OCI-LY3 (cell line): ENCODE measurements at regions not wholly inside any gene's neighbourhood (a gene's known extent, or its start where the extent isn't known, plus 50 kb on each side); places are given as distances from the start of the nearest gene placed in this dataset.

Experiments used
- H2AFZ ChIP-seq: fragments of 200-600, 300-600 bp; shearing (Covaris generic); 2 replicates; pipeline ENCODE4 v1.6.0; 2014; ENCODE audit warnings: antibody characterized with exemption, low read depth, low read length
- H3K27ac ChIP-seq: fragments of 200-600, 300-600 bp; sonication (generic); 2 replicates; pipeline ENCODE4 v1.5.1; 2014; ENCODE audit warnings: mild to moderate bottlenecking, low read length, moderate library complexity, mixed read lengths
- H3K27me3 ChIP-seq: fragments of 200-600, 300-600 bp; sonication (generic); 2 replicates; pipeline ENCODE4 v1.6.1; 2014; ENCODE audit warnings: low read depth, low read length, mixed read lengths
- H3K36me3 ChIP-seq: fragments of 200-600, 300-600 bp; sonication (generic); replicated peaks from 2 replicates; pipeline ENCODE3; 2014; ENCODE audit warnings: low read depth, low read length, mixed read lengths
- H3K4me1 ChIP-seq: fragments of 300-600, 200-600 bp; sonication (generic); 2 replicates; pipeline ENCODE4 v1.6.1; 2014; ENCODE audit warnings: low read length, mixed read lengths
- H3K4me2 ChIP-seq: fragments of 200-600, 300-600 bp; sonication (generic); 2 replicates; pipeline ENCODE4 v1.6.1; 2014; ENCODE audit warnings: low read length, mixed read lengths
- H3K4me3 ChIP-seq: fragments of 300-600, 200-600 bp; sonication (generic); 2 replicates; pipeline ENCODE4 v1.5.1; 2014; ENCODE audit warnings: antibody characterized with exemption, mild to moderate bottlenecking, low read length, moderate library complexity
- H3K79me2 ChIP-seq: fragments of 300-600, 200-600 bp; shearing (Covaris generic); 2 replicates; pipeline ENCODE4 v1.6.1; 2014; ENCODE audit warnings: mild to moderate bottlenecking, low read length, mixed read lengths
- H3K9ac ChIP-seq: fragments of 300-600, 200-600 bp; shearing (Covaris generic); 2 replicates; pipeline ENCODE4 v1.6.0; 2014; ENCODE audit warnings: mild to moderate bottlenecking, low read length, moderate library complexity
- H3K9me3 ChIP-seq: fragments of 200-600, 300-600 bp; shearing (Covaris generic); 2 replicates; pipeline ENCODE4 v1.6.1; 2014; ENCODE audit warnings: low read length, mixed read lengths; ENCODE audit not compliant: insufficient read depth
- H4K20me1 ChIP-seq: fragments of 200-600, 300-600 bp; sonication (generic); 2 replicates; pipeline ENCODE4 v1.6.1; 2016; ENCODE audit warnings: low read length, mixed read lengths; ENCODE audit not compliant: insufficient read depth
- EZH2phosphoT487 ChIP-seq: fragments of 200-600 bp; shearing (Covaris generic); IDR thresholded peaks from 2 replicates; pipeline ENCODE4 v1.6.1; 2018; ENCODE audit warnings: antibody characterized with exemption, mixed run types, low read depth
- TF ChIP-seq, protein P1 (sequence below): fragments of 200-600, 300-600 bp; sonication (generic); IDR thresholded peaks from 2 replicates; pipeline ENCODE4 v1.5.1; 2014; ENCODE audit warnings: antibody characterized with exemption, low read length, low read depth

DNA sequence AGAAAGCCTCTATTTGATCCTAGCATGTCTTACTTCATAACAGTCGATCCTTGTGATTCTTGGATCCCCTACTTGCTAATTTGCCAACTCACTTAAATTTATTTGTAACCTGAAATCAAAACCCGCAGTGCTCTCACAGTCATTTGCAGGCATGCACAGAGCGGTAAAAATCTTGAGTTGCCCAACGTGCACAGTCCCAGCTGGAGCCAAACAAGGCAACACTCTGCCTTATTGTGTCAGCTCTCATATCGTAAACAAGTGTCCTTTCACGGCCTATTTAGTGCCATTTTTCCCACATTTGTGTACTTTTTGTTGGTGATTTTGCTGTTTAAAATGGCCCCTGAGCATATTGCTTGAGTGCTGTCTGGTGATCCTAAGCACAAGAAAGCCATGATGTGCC, 511.3 kb upstream of the WWC1 start:
- no peak overlapping the region for H3K4me2 ChIP-seq
- no peaks in the 10 kb centered on the region for H3K36me3 ChIP-seq
- no peaks in the 10 kb centered on the region for H3K27me3 ChIP-seq
- H3K4me1 ChIP-seq: no peaks in the 10 kb centered on the region
- TF ChIP-seq, protein P1, sequence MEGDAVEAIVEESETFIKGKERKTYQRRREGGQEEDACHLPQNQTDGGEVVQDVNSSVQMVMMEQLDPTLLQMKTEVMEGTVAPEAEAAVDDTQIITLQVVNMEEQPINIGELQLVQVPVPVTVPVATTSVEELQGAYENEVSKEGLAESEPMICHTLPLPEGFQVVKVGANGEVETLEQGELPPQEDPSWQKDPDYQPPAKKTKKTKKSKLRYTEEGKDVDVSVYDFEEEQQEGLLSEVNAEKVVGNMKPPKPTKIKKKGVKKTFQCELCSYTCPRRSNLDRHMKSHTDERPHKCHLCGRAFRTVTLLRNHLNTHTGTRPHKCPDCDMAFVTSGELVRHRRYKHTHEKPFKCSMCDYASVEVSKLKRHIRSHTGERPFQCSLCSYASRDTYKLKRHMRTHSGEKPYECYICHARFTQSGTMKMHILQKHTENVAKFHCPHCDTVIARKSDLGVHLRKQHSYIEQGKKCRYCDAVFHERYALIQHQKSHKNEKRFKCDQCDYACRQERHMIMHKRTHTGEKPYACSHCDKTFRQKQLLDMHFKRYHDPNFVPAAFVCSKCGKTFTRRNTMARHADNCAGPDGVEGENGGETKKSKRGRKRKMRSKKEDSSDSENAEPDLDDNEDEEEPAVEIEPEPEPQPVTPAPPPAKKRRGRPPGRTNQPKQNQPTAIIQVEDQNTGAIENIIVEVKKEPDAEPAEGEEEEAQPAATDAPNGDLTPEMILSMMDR: no peak
- no peak for TF ChIP-seq EZH2phosphoT487
- H3K9ac ChIP-seq: no peak overlapping the region
- H4K20me1 ChIP-seq: no peaks in the 10 kb centered on the region
- no peak overlapping the region for H3K27ac ChIP-seq
- H3K9me3 ChIP-seq: no peaks in the 10 kb centered on the region
- H2AFZ ChIP-seq: no peak overlapping the region
- H3K4me3 ChIP-seq: no peak overlapping the region
- H3K79me2 ChIP-seq: no peaks in the 10 kb centered on the region

DNA sequence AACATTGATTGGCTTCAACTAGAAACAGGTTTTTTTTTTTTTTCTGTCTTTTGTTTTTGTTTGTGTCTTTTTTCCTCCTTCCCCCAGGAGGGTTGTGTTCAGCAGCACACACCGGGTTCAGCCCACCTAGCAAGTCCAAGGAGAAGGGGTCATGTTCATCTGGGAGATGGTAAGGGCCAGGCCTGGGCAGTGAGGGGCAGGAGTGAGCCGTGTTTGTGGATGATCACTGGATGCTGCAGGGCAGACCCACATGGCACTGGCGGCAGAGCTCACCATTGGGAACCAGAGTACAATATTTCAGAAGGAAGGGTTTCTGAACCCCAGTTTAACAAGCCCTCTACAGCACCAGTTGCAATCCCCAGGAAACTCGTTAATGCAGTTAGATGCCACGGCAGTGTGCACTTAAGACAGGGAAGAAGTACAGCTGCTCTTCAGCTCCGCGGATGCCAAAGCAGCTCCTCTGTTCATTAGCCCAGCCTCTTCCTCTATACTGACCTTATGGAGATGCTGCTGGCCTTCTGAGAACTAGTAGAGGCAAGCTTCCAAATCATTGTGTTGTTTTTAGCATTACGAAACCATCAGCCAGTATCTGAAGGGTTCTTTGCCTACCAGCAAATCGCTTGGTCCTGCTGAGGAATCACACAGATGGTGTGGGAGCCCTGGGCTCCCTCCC, 508.2 kb upstream of the WWC1 start:
- H3K27me3 ChIP-seq: peaks cover 2% of the 10 kb centered on the region; the same call in 1 of the 2 replicates
- H3K4me1 ChIP-seq: no peaks in the 10 kb centered on the region
- no peak overlapping the region for H3K9ac ChIP-seq
- TF ChIP-seq, protein P1: no peak
- no peak for TF ChIP-seq EZH2phosphoT487
- H3K27ac ChIP-seq: no peak overlapping the region
- no peaks in the 10 kb centered on the region for H4K20me1 ChIP-seq
- no peak overlapping the region for H3K4me2 ChIP-seq
- no peak overlapping the region for H3K4me3 ChIP-seq
- H3K36me3 ChIP-seq: no peaks in the 10 kb centered on the region
- no peak overlapping the region for H2AFZ ChIP-seq
- H3K79me2 ChIP-seq: no peaks in the 10 kb centered on the region
- H3K9me3 ChIP-seq: no peaks in the 10 kb centered on the region

DNA sequence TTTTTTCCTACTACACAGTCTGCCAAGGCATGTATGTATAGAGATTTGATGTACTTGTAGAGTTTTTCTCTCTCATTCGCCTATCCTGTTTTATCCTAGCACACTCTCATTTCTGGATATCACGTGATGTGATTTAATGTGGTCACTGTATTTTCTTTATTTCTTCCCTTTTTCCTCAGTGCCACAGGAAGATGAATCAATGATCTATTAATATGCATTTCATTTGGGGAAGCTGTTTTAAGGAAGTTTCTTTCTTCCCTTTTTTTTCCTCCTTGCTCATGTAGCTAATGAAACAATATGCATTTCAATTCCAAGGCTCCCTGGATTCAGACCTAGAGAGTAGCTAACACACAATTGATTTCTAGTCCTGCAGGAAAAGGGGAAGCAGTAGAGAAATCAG, 506.3 kb upstream of the WWC1 start:
- H3K79me2 ChIP-seq: no peaks in the 10 kb centered on the region
- H3K4me1 ChIP-seq: no peaks in the 10 kb centered on the region
- no peak overlapping the region for H3K9ac ChIP-seq
- no peak overlapping the region for H3K4me3 ChIP-seq
- no peaks in the 10 kb centered on the region for H3K36me3 ChIP-seq
- H3K4me2 ChIP-seq: no peak overlapping the region
- H4K20me1 ChIP-seq: no peaks in the 10 kb centered on the region
- H2AFZ ChIP-seq: no peak overlapping the region
- no peaks in the 10 kb centered on the region for H3K9me3 ChIP-seq
- H3K27ac ChIP-seq: no peak overlapping the region
- peaks cover 2% of the 10 kb centered on the region; the same call in 1 of the 2 replicates for H3K27me3 ChIP-seq
- TF ChIP-seq EZH2phosphoT487: no peak
- TF ChIP-seq, protein P1: no peak

DNA sequence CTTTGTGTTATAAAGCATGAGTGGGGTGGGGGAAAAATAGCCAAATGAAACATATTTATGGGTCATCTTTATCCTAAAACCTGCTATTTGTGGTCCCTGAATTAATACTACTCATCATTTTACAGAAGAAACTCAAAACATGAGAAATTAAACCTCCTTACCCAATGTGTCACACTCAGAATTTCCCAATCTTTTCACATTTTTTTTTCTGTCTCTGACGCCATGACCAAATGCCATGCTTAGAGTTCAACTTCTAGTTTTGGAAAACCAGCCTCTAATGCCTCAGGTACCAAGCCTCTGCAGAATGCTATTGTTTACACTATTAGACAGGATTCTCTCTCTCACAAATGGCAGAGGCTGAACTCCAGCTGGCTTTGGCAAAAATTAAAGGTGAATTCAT, 505.5 kb upstream of the WWC1 start:
- Histone ChIP-seq H3K4me1 (no peaks in the 10 kb centered on the region), H3K79me2 (no peaks in the 10 kb centered on the region), H3K27ac (no peak overlapping the region), H3K4me2 (no peak overlapping the region), H3K4me3 (no peak overlapping the region), H3K27me3 (peaks cover 2% of the 10 kb centered on the region; the same call in 1 of the 2 replicates), H3K9me3 (no peaks in the 10 kb centered on the region), H3K36me3 (no peaks in the 10 kb centered on the region), H3K9ac (no peak overlapping the region), H2AFZ (no peak overlapping the region), H4K20me1 (no peaks in the 10 kb centered on the region)
- TF ChIP-seq, protein P1: no peak
- no peak for TF ChIP-seq EZH2phosphoT487
